HepG2 (cell line): ENCODE measurements at regions not wholly inside any gene's neighbourhood (a gene's known extent, or its start where the extent isn't known, plus 50 kb on each side); places are given as distances from the start of the nearest gene placed in this dataset.

Source experiments
- CREM ChIP-seq, 2 experiments: sonication (generic) in 1 of 2; formaldehyde crosslinking in 1 of 2; IDR thresholded peaks; 2 replicates each; pipeline versions ENCODE4 v1.4.0 to v1.6.1; 2016 to 2020; ENCODE audit warnings: antibody characterized with exemption in 1 of 2, mild to moderate bottlenecking in 1 of 2, missing genetic modification reagents in 1 of 2
- EZH2 ChIP-seq: conservative IDR thresholded peaks from 2 replicates; pipeline ENCODE4 v1.6.1; 2012; ENCODE audit warnings: mild to moderate bottlenecking, low read depth, low read length, moderate library complexity
- FOSL2 ChIP-seq: sonication (generic); formaldehyde crosslinking; IDR thresholded peaks from 2 replicates; pipeline ENCODE4 v1.4.0; 2020; ENCODE audit warnings: missing genetic modification reagents
- FOXP1 ChIP-seq, 2 experiments: fragments of 450-650 bp in 1 of 2; IDR thresholded peaks; 2 replicates each; pipeline ENCODE4 v1.6.1; 2017 to 2018; ENCODE audit warnings: antibody characterized with exemption in 1 of 2
- HMGA1 ChIP-seq: sonication (generic); formaldehyde crosslinking; conservative IDR thresholded peaks from 2 replicates; pipeline ENCODE4 v1.4.0; 2020; ENCODE audit warnings: missing genetic modification reagents
- MAZ ChIP-seq, 2 experiments: sonication (generic) in 1 of 2; formaldehyde crosslinking in 1 of 2; IDR thresholded peaks; 2 replicates each; pipeline versions ENCODE4 v1.5.0 to v1.6.1; 2012 to 2020; ENCODE audit warnings: low read depth in 2 of 2, mild to moderate bottlenecking in 2 of 2, borderline replicate concordance in 1 of 2, improper control_type of control experiment in 1 of 2, low read length in 1 of 2, missing genetic modification reagents in 1 of 2, moderate library complexity in 1 of 2
- SMAD1 ChIP-seq: sonication (generic); formaldehyde crosslinking; IDR thresholded peaks from 2 replicates; pipeline ENCODE4 v1.4.0; 2020; ENCODE audit warnings: missing genetic modification reagents, low read depth, mild to moderate bottlenecking, borderline replicate concordance
- SUZ12 ChIP-seq: fragments of 150-350 bp; IDR thresholded peaks from 2 replicates; pipeline ENCODE4 v1.6.1; 2014; ENCODE audit warnings: low read depth, low read length
- TARDBP ChIP-seq: sonication (generic); formaldehyde crosslinking; IDR thresholded peaks from 2 replicates; pipeline ENCODE4 v1.8.0; 2022; ENCODE audit warnings: mild to moderate bottlenecking, missing genetic modification reagents
- TBX2 ChIP-seq: sonication (generic); formaldehyde crosslinking; IDR thresholded peaks from 2 replicates; pipeline ENCODE4 v1.5.0; 2020; ENCODE audit warnings: missing genetic modification reagents, mild to moderate bottlenecking, borderline replicate concordance
- ZFP1 ChIP-seq: IDR thresholded peaks from 2 replicates; pipeline ENCODE4 v1.6.1; 2016
- ZFP62 ChIP-seq: sonication (generic); formaldehyde crosslinking; IDR thresholded peaks from 2 replicates; pipeline ENCODE4 v1.4.0; 2020; ENCODE audit warnings: missing genetic modification reagents
- ZKSCAN8 ChIP-seq: IDR thresholded peaks from 2 replicates; pipeline ENCODE4 v1.6.1; 2016; ENCODE audit warnings: borderline replicate concordance, missing genetic modification reagents, missing compliant biosample characterization
- ZNF253 ChIP-seq: sonication (generic); formaldehyde crosslinking; IDR thresholded peaks from 2 replicates; pipeline ENCODE4 v1.8.0; 2022; ENCODE audit warnings: mild to moderate bottlenecking, missing genetic modification reagents, borderline replicate concordance
- ZNF451 ChIP-seq: sonication (generic); formaldehyde crosslinking; IDR thresholded peaks from 2 replicates; pipeline ENCODE4 v1.5.0; 2020; ENCODE audit warnings: mild to moderate bottlenecking, missing genetic modification reagents
- ZNF644 ChIP-seq: IDR thresholded peaks from 2 replicates; pipeline ENCODE4 v1.6.1; 2016; ENCODE audit warnings: low read depth
- ZNF652 ChIP-seq: IDR thresholded peaks from 2 replicates; pipeline ENCODE4 v1.6.1; 2016; ENCODE audit warnings: low read depth, borderline replicate concordance
- ZNF737 ChIP-seq: sonication (generic); formaldehyde crosslinking; IDR thresholded peaks from 2 replicates; pipeline ENCODE4 v1.5.0; 2020; ENCODE audit warnings: missing genetic modification reagents, mild to moderate bottlenecking, borderline replicate concordance
- ZNF781 ChIP-seq: sonication (generic); formaldehyde crosslinking; IDR thresholded peaks from 2 replicates; pipeline ENCODE4 v1.5.1; 2020; ENCODE audit warnings: borderline replicate concordance, mild to moderate bottlenecking, missing genetic modification reagents; ENCODE audit errors: not compliant biosample characterization
- TF ChIP-seq, protein P1 (sequence below): sonication (generic); formaldehyde crosslinking; IDR thresholded peaks from 2 replicates; pipeline ENCODE4 v1.5.0; 2020; ENCODE audit warnings: missing genetic modification reagents
- TF ChIP-seq, protein P2 (sequence below), 2 experiments: IDR thresholded peaks; 2 replicates each; pipeline ENCODE4 v1.6.1; 2011 to 2012; ENCODE audit warnings: low read length in 2 of 2, borderline replicate concordance in 1 of 2, low read depth in 1 of 2, mild to moderate bottlenecking in 1 of 2, moderate library complexity in 1 of 2
- TF ChIP-seq, protein P3 (sequence below): sonication (generic); formaldehyde crosslinking; IDR thresholded peaks from 2 replicates; pipeline ENCODE4 v1.4.0; 2020; ENCODE audit warnings: mild to moderate bottlenecking, missing genetic modification reagents

DNA sequence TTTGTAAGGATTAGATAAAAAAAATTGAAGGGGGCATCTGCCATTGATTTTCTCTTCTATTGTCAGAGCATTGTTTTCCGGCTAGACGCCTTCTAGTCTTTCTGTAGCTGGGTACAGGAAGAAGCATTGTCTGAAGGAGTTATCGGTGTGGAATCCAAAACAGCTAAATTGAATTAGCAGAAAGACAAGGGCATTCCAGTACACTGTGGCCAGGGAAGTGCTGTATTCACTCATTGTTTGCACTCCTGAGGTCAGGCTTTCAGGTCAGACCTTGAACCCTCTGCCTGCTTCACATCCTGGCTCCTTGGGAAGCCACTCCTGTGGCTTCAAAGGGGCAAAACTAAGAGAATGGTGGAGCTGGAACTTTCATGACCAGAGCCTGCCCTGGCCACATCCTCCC is 81.1 kb upstream of the SNAP25 start (continued):
- TF ChIP-seq ZNF644 (CRISPR knock-in tag), result peak; percentile 71; the same call in 1 of the 2 replicates
- no peak for TF ChIP-seq ZFP1
- TF ChIP-seq ZKSCAN8 (CRISPR knock-in tag), result no peak; the same call in 1 of the 2 replicates
- no peak for TF ChIP-seq ZNF652
- no peak for TF ChIP-seq ZFP62 (CRISPR knock-in tag)
- TF ChIP-seq ZNF253 (CRISPR knock-in tag), result no peak
- peak; percentile 31; the same call in 1 of the 2 replicates for TF ChIP-seq TBX2 (CRISPR knock-in tag)
- TF ChIP-seq, protein P1, sequence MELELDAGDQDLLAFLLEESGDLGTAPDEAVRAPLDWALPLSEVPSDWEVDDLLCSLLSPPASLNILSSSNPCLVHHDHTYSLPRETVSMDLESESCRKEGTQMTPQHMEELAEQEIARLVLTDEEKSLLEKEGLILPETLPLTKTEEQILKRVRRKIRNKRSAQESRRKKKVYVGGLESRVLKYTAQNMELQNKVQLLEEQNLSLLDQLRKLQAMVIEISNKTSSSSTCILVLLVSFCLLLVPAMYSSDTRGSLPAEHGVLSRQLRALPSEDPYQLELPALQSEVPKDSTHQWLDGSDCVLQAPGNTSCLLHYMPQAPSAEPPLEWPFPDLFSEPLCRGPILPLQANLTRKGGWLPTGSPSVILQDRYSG (CRISPR knock-in tag), result no peak
- peak; percentile 34; the same call in 1 of the 2 replicates for TF ChIP-seq CREM (IDR thresholded peaks at IDR 0.05)
- no peak for TF ChIP-seq CREM (CRISPR knock-in tag; IDR thresholded peaks at IDR 0.05)
- TF ChIP-seq ZNF451 (CRISPR knock-in tag), result no peak
- no peak for TF ChIP-seq MAZ (IDR thresholded peaks at IDR 0.05; ENCODE audit: borderline replicate concordance, low read depth, low read length)
- TF ChIP-seq MAZ (CRISPR knock-in tag; IDR thresholded peaks at IDR 0.05; ENCODE audit: low read depth), result no peak
- TF ChIP-seq SMAD1 (CRISPR knock-in tag), result no peak
- TF ChIP-seq, protein P2, sequence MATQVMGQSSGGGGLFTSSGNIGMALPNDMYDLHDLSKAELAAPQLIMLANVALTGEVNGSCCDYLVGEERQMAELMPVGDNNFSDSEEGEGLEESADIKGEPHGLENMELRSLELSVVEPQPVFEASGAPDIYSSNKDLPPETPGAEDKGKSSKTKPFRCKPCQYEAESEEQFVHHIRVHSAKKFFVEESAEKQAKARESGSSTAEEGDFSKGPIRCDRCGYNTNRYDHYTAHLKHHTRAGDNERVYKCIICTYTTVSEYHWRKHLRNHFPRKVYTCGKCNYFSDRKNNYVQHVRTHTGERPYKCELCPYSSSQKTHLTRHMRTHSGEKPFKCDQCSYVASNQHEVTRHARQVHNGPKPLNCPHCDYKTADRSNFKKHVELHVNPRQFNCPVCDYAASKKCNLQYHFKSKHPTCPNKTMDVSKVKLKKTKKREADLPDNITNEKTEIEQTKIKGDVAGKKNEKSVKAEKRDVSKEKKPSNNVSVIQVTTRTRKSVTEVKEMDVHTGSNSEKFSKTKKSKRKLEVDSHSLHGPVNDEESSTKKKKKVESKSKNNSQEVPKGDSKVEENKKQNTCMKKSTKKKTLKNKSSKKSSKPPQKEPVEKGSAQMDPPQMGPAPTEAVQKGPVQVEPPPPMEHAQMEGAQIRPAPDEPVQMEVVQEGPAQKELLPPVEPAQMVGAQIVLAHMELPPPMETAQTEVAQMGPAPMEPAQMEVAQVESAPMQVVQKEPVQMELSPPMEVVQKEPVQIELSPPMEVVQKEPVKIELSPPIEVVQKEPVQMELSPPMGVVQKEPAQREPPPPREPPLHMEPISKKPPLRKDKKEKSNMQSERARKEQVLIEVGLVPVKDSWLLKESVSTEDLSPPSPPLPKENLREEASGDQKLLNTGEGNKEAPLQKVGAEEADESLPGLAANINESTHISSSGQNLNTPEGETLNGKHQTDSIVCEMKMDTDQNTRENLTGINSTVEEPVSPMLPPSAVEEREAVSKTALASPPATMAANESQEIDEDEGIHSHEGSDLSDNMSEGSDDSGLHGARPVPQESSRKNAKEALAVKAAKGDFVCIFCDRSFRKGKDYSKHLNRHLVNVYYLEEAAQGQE (IDR thresholded peaks at IDR 0.05; ENCODE audit: borderline replicate concordance in 1 of 2, low read depth in 1 of 2, low read length in 2 of 2), result no peak
- 0 out of 2 replicates have a peak, but pooled peaks have one; percentile 21 for TF ChIP-seq TARDBP (CRISPR knock-in tag)
- no peak for TF ChIP-seq EZH2
- no peak for TF ChIP-seq FOXP1 (IDR thresholded peaks at IDR 0.05)
- peak; percentile 61 for TF ChIP-seq FOXP1 (CRISPR knock-in tag; IDR thresholded peaks at IDR 0.05)
- TF ChIP-seq SUZ12, result no peak
- TF ChIP-seq HMGA1 (CRISPR knock-in tag), result no peak
- TF ChIP-seq ZNF781 (CRISPR knock-in tag), result peak; percentile 48
- TF ChIP-seq FOSL2 (CRISPR knock-in tag), result peak; percentile 39; the same call in 1 of the 2 replicates
- TF ChIP-seq ZNF737 (CRISPR knock-in tag), result no peak
- TF ChIP-seq, protein P3, sequence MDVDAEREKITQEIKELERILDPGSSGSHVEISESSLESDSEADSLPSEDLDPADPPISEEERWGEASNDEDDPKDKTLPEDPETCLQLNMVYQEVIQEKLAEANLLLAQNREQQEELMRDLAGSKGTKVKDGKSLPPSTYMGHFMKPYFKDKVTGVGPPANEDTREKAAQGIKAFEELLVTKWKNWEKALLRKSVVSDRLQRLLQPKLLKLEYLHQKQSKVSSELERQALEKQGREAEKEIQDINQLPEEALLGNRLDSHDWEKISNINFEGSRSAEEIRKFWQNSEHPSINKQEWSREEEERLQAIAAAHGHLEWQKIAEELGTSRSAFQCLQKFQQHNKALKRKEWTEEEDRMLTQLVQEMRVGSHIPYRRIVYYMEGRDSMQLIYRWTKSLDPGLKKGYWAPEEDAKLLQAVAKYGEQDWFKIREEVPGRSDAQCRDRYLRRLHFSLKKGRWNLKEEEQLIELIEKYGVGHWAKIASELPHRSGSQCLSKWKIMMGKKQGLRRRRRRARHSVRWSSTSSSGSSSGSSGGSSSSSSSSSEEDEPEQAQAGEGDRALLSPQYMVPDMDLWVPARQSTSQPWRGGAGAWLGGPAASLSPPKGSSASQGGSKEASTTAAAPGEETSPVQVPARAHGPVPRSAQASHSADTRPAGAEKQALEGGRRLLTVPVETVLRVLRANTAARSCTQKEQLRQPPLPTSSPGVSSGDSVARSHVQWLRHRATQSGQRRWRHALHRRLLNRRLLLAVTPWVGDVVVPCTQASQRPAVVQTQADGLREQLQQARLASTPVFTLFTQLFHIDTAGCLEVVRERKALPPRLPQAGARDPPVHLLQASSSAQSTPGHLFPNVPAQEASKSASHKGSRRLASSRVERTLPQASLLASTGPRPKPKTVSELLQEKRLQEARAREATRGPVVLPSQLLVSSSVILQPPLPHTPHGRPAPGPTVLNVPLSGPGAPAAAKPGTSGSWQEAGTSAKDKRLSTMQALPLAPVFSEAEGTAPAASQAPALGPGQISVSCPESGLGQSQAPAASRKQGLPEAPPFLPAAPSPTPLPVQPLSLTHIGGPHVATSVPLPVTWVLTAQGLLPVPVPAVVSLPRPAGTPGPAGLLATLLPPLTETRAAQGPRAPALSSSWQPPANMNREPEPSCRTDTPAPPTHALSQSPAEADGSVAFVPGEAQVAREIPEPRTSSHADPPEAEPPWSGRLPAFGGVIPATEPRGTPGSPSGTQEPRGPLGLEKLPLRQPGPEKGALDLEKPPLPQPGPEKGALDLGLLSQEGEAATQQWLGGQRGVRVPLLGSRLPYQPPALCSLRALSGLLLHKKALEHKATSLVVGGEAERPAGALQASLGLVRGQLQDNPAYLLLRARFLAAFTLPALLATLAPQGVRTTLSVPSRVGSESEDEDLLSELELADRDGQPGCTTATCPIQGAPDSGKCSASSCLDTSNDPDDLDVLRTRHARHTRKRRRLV (CRISPR knock-in tag), result no peak
